Ectodermal cell (in vitro differentiated cells): ENCODE measurements at regions not wholly inside any gene's neighbourhood (a gene's known extent, or its start where the extent isn't known, plus 50 kb on each side); places are given as distances from the start of the nearest gene placed in this dataset.

Source experiments
- H3K27ac ChIP-seq: 2 replicates; pipeline ENCODE4 v1.7.0; 2013; ENCODE audit warnings: mild to moderate bottlenecking, low read depth, low read length; ENCODE audit not compliant: insufficient read depth, poor library complexity, severe bottlenecking
- H3K27me3 ChIP-seq: 2 replicates; pipeline ENCODE4 v1.7.0; 2013; ENCODE audit warnings: mild to moderate bottlenecking, low read length; ENCODE audit not compliant: insufficient read depth, control insufficient read depth, poor library complexity, severe bottlenecking
- H3K36me3 ChIP-seq: one replicate; pipeline ENCODE4 v1.7.0; 2013; ENCODE audit warnings: low read length; ENCODE audit not compliant: control insufficient read depth, insufficient read depth
- H3K4me1 ChIP-seq: one replicate; pipeline ENCODE4 v1.7.0; 2013; ENCODE audit warnings: low read length; ENCODE audit not compliant: control insufficient read depth, insufficient read depth
- H3K4me3 ChIP-seq: 2 replicates; pipeline ENCODE4 v1.7.0; 2013; ENCODE audit warnings: low read depth, low read length, control low read depth; ENCODE audit not compliant: insufficient read depth
- H3K9me3 ChIP-seq: 2 replicates; pipeline ENCODE4 v1.7.0; 2013; ENCODE audit warnings: mild to moderate bottlenecking, low read length, moderate library complexity; ENCODE audit not compliant: control insufficient read depth
- WGBS, 2 experiments: methylation state at CpG; one replicate each; pipeline ENCODE4 v1.1.7; 2013; ENCODE audit warnings: missing lambda C conversion rate in 2 of 2; 5-methylcytosine and 5-hydroxymethylcytosine counted together

DNA sequence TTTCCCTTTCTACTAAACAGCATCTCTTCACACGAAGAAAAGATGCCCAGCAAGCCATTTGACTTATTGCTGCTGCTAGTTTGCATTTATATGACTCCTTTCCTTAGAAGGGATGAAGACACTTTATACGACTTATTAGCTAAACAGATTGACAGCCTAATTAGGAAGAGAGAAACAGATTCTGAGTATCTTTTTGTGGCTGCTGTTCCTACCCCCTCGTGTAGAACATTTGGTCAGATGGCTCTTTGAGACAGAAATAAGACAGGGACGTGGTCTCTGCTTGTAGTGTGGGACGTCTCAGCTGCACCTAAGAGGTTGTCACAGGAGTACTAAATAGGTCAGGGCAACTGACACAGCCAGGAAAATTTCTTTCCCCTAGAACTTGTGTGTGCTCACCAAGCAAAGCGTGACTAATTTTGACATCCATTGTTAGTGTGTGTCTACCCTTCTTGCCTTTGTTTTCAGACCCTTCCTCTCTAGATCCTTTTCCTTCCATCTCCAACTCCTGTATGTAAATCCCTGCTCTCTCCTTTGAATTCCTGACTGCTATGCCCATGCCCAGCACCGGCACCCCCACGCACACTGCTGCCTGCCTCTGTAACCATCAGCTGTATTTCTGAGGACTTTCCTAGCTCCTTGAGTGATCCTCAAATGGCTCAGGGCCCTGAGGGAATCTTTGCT, 83.2 kb downstream of the DAD1 start:
- WGBS, 2 experiments = 74 to 80% methylated on average over 8 of the region's 8 CpGs
- Histone ChIP-seq H3K4me3 (no peak overlapping the region), H3K27me3 (no peaks in the 10 kb centered on the region), H3K27ac (no peak overlapping the region), H3K9me3 (no peaks in the 10 kb centered on the region), H3K36me3 (no peaks in the 10 kb centered on the region), H3K4me1 (peaks cover 13% of the 10 kb centered on the region)

DNA sequence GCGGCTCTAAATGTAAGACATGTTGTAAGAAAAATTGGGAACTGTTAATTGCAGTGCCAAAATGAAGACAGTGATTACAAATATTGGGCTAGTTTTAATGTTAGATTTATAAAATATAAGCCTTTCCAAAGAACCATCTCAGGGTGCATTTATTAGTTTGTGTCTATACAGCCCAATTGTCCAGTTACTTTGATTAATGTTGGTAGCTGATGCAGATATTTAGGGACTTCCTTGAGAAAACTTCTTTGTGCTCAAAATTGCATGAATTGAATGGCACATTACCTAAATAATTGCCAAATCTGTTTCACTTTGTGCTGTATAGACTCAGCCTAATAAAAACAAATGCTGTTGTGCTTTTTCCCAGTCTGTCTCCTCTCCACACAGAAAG, 83.7 kb downstream of the DAD1 start:
- H3K36me3 ChIP-seq = no peaks in the 10 kb centered on the region
- no peak overlapping the region for H3K27ac ChIP-seq
- H3K27me3 ChIP-seq = no peaks in the 10 kb centered on the region
- H3K4me1 ChIP-seq = peaks cover 12% of the 10 kb centered on the region
- H3K9me3 ChIP-seq = no peaks in the 10 kb centered on the region
- H3K4me3 ChIP-seq = no peak overlapping the region
- 88 to 100% methylated on average over 1 of the region's 1 CpG for WGBS, 2 experiments

DNA sequence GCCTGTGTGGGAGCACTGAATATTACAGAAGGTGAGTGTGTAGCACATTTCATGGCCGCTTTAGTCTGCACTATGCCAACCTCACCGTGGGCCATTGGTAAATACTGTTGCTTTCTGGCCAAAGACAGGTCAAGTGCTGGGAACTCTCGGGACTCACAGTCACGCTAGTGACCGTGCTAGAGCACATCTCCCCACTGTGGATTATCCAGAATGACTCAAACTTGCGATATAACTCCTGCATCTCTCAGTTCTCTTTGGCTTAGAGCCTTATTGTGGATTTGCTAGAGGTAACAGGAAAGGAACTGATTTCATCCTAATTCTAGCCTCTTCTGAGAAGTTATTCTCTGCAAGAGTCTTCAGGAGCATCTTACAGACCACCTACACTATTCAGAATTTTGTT, 86.5 kb downstream of the DAD1 start:
- no peaks in the 10 kb centered on the region for H3K27me3 ChIP-seq
- no peak overlapping the region for H3K27ac ChIP-seq

GRCh38 chr14:22502007-22502406, 87.0 kb downstream of the DAD1 start:
- no peak overlapping the region for H3K4me3 ChIP-seq
- no peaks in the 10 kb centered on the region for H3K27me3 ChIP-seq
- H3K4me1 ChIP-seq = peaks cover 5% of the 10 kb centered on the region
- no peak overlapping the region for H3K27ac ChIP-seq
- no peaks in the 10 kb centered on the region for H3K9me3 ChIP-seq
- H3K36me3 ChIP-seq = no peaks in the 10 kb centered on the region
- WGBS, 2 experiments = 93 to 95% methylated on average over 10 of the region's 10 CpGs

More for the DNA sequence above, 86.5 kb downstream of the DAD1 start:
- H3K4me3 ChIP-seq = no peak overlapping the region
- 94 to 96% methylated on average over 6 of the region's 6 CpGs for WGBS, 2 experiments
- H3K36me3 ChIP-seq = no peaks in the 10 kb centered on the region
- H3K9me3 ChIP-seq = no peaks in the 10 kb centered on the region
- H3K4me1 ChIP-seq = peaks cover 5% of the 10 kb centered on the region

DNA sequence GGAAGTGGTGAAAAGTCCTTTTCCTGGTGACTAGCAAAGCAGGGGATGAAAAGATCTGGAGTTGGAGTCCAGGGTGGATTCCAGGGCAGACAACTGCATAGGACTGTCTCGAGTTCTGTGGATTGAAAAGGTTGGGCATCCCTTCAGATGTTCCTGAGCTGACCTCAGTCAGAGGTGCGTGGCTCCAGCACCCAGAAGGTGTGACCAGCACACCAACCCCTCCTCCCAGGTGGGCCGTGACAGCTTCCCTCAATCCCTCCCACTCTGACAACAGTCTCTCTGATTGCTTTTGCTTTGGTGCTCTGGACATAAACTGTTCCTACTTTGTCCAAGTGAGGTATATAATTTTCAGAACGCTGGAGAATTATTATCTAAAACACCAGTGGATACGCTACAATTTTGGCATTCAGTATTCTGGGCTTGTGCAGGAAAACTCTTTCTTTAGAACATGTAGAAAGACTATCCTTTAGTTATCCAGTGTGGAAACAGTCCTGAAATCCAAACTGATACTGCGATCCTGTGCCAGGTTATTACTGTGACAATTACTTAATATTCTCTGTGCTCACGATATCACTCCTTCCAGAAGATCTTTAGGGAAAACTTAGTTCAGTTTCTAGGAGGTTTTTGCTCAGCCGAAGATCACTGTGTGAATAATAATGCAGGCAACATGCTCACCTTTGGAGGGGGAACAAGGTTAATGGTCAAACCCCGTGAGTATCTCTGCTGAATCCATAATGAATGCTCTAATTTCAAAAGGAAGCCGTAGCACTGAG, 87.9 kb downstream of the DAD1 start:
- H3K36me3 ChIP-seq = no peaks in the 10 kb centered on the region
- no peaks in the 10 kb centered on the region for H3K9me3 ChIP-seq
- no peak overlapping the region for H3K27ac ChIP-seq
- WGBS, 2 experiments = 94 to 95% methylated on average over 10 of the region's 10 CpGs
- no peaks in the 10 kb centered on the region for H3K27me3 ChIP-seq
- peaks cover 3% of the 10 kb centered on the region for H3K4me1 ChIP-seq
- H3K4me3 ChIP-seq = no peak overlapping the region

DNA sequence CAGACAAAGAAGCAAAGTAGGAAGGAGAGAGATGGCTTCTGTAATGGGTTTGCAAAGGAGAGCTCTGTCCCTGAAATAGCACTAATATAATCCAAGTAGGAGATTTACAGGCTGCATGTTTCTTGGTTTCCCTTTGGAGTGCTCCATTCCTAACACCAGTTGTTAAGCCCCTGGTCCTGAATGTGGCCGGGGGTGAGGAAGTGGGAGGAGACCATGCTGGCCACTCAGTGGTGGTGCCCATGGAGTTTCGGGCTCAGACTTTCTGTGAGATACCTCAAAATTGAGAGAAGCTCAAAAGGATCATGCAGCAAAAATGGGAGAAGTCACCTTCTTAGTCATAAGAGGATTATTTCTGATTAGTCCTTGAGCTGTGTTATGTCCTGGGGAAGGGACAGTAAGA, 88.5 kb downstream of the DAD1 start:
- H3K9me3 ChIP-seq = no peaks in the 10 kb centered on the region
- H3K27me3 ChIP-seq = no peaks in the 10 kb centered on the region
- H3K27ac ChIP-seq = no peak overlapping the region
- no peak overlapping the region for H3K4me3 ChIP-seq
- no peaks in the 10 kb centered on the region for H3K36me3 ChIP-seq
- H3K4me1 ChIP-seq = peaks cover 3% of the 10 kb centered on the region
- 82 to 96% methylated on average over 2 of the region's 2 CpGs for WGBS, 2 experiments

DNA sequence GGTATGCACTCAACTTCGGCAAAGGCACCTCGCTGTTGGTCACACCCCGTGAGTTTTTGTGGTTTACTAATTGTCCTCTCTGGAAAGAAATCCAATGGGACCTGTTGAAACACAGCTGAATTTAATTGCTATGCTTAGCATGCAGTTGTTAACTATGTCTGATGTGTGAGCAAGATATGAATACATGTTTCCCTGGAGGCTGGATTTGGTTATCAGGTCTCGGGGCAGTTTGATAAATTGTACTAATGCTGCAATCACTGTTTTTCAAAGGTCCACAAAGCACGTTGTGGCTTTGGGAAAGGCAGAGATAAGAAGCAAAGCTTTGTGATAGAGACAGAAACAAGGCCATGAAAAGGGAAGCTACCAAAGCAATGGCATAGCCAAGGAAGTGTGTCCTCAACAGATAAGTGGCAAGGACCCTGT, 91.3 kb downstream of the DAD1 start:
- H3K27ac ChIP-seq = no peak overlapping the region
- H3K36me3 ChIP-seq = no peaks in the 10 kb centered on the region
- WGBS, 2 experiments = 91 to 96% methylated on average over 5 of the region's 5 CpGs

DNA sequence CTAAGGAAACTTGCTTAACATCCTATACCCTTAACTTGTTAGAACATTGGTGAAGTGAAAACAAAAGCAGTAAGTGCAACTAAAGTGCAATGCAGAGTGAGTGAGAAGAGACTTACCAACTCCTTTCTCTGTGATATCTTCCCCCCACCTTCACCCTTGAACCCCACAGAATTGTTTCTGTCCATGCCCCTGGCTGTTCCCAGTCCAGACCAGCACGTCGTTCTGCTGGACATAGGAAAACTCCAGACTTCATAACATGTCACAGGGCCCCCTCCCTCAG, 91.9 kb downstream of the DAD1 start:
- Histone ChIP-seq H3K36me3 (no peaks in the 10 kb centered on the region), H3K4me1 (peaks cover 5% of the 10 kb centered on the region), H3K9me3 (no peaks in the 10 kb centered on the region), H3K27ac (no peak overlapping the region), H3K27me3 (no peaks in the 10 kb centered on the region), H3K4me3 (no peak overlapping the region)
- 96 to 100% methylated on average over 2 of the region's 2 CpGs for WGBS, 2 experiments

More for the DNA sequence above, 91.3 kb downstream of the DAD1 start:
- Histone ChIP-seq H3K4me3 (no peak overlapping the region), H3K27me3 (no peaks in the 10 kb centered on the region), H3K9me3 (no peaks in the 10 kb centered on the region), H3K4me1 (peaks cover 5% of the 10 kb centered on the region)

GRCh38 chr14:22494486-22495135, 94.4 kb downstream of the DAD1 start:
- no peaks in the 10 kb centered on the region for H3K27me3 ChIP-seq
- WGBS, 2 experiments = 90 to 94% methylated on average over 5 of the region's 5 CpGs

GRCh38 chr14:22493753-22494152, 95.3 kb downstream of the DAD1 start:
- H3K36me3 ChIP-seq = no peaks in the 10 kb centered on the region
- WGBS, 2 experiments = 89 to 93% methylated on average over 2 of the region's 2 CpGs
- H3K27me3 ChIP-seq = no peaks in the 10 kb centered on the region

More at GRCh38 chr14:22494486-22495135, 94.4 kb downstream of the DAD1 start:
- Histone ChIP-seq H3K9me3 (no peaks in the 10 kb centered on the region), H3K27ac (no peak overlapping the region), H3K4me3 (no peak overlapping the region), H3K36me3 (no peaks in the 10 kb centered on the region), H3K4me1 (peaks cover 5% of the 10 kb centered on the region)

More at GRCh38 chr14:22493753-22494152, 95.3 kb downstream of the DAD1 start:
- peaks cover 5% of the 10 kb centered on the region for H3K4me1 ChIP-seq
- no peak overlapping the region for H3K4me3 ChIP-seq
- H3K9me3 ChIP-seq = no peaks in the 10 kb centered on the region
- H3K27ac ChIP-seq = no peak overlapping the region
